Ramos (cell line): ENCODE measurements at regions not wholly inside any gene's neighbourhood (a gene's known extent, or its start where the extent isn't known, plus 50 kb on each side); places are given as distances from the start of the nearest gene placed in this dataset.
"Not testable (repeated sequence)": the region's sequence is repeated elsewhere in the genome, so short reads cannot be mapped to it uniquely, and the experiment has no call there.

ENCODE experiments used
- in situ Hi-C: fragments of 300-500 bp; cut with MboI; formaldehyde crosslinking; loops from one replicate; pipeline ENCODE4 v1.14.3; 2022; ENCODE audit warnings: low sequenced_read_pairs; ENCODE audit not compliant: unreplicated experiment

GRCh38 chr1:157347506-157347905, 204.8 kb downstream of the FCRL5 start:
- in situ Hi-C loops, result no loop called here

- in situ Hi-C loops, result not testable (repeated sequence)
Measured at GRCh38 chr1:157337785-157338184, 199.6 kb upstream of the ETV3 start.

GRCh38 chr1:157335056-157335455, 196.9 kb upstream of the ETV3 start:
- in situ Hi-C loops, result no loop called here

- in situ Hi-C loops, result no loop called here
Measured at GRCh38 chr1:157334041-157334440, 195.8 kb upstream of the ETV3 start.

DNA sequence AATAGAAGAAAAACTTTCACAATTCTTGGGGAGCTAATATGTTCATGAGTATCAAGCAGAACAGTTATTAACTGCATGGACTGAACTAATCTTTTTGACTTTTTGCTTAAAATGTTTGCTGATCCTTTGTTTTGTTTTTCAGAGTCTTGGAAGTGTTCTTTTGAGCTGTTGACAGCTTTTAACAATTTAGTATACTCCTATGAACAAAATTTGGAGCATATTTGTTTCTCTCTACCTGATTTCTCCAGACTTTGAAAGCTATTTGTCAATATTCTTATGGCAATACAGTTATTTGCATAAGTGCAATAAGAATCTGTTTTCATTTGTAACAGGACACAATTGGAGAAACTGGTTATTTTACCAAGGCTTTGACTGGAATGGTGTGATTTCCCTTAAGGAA, 192.0 kb upstream of the ETV3 start:
- in situ Hi-C loops, result not testable (repeated sequence)

- in situ Hi-C loops, result not testable (repeated sequence)
Measured at GRCh38 chr1:157328120-157328519, 189.9 kb upstream of the ETV3 start.

DNA sequence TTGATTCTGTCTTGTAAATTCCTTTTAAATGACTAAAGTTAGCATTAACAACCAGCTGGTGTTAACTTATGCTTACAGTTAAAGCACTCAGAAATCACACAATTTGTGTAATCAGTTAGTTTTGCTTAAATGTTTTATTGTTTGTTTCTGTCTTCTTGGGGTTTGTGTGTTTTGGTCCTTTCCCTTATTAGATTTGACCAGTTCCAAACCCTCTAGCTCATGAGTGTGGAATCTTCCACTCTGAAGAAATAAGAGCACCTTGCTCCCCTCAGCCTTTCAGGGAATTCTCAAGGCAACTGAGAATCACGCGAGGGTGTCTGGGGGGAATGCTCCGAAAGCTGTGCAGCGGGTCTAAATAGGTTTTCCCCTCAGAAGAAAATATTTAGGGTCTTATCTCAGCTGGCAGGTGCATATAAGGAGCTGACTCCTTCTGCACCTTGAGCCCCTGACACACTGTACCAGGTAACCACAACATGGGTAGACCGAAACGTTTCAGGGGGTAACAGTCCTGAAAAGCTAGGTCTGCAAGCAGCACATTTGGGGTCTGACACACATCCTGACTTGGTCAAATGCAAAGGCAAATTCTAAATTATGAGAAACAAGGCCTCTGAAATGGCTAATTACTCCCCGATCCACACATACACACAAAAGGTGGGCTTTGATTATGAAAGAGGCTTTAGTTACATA, 188.1 kb upstream of the ETV3 start:
- in situ Hi-C loops, result no loop called here

GRCh38 chr1:157325220-157325619, 187.0 kb upstream of the ETV3 start:
- in situ Hi-C loops, result no loop called here

DNA sequence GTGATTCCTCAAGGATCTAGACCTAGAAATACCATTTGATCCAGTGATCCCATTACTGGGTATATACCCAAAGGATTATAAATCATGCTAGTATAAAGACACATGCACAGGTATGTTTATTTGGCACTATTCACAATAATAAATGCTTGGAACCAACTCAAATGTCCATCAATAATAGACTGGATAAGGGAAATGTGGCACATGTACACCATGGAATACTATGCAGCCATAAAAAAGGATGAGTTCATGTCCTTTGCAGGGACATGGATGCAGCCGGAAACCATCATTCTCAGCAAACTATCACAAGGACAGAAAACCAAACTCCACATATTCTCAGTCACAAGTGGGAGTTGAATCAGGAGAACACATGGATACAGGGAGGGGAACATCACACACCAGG, 183.8 kb upstream of the ETV3 start:
- in situ Hi-C loops, result not testable (repeated sequence)

GRCh38 chr1:157319567-157319966, 181.4 kb upstream of the ETV3 start:
- in situ Hi-C loops, result no loop called here

DNA sequence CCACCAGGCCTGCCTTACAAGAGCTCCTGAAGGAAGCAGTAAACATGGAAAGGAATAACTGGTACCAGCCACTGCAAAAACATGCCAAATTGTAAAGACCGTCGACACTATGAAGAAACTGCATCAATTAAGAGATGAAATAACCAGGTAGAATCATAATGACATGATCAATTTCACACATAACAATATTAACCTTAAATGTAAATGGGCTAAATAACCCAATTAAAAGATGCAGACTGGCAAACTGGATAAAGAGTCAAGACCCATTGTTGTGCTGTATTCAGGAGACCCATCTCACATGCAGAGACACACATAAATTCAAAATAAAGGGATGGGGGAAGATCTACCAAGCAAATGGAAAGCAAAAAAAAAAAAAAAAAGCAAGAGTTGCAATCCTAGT, 179.0 kb upstream of the ETV3 start:
- in situ Hi-C loops, result not testable (repeated sequence)

GRCh38 chr1:157315544-157315943, 177.3 kb upstream of the ETV3 start:
- in situ Hi-C loops, result no loop called here

GRCh38 chr1:157314408-157314807, 176.2 kb upstream of the ETV3 start:
- in situ Hi-C loops, result no loop called here

- in situ Hi-C loops, result no loop called here
Measured at GRCh38 chr1:157313240-157313807, 175.1 kb upstream of the ETV3 start.

- in situ Hi-C loops, result no loop called here
Measured at GRCh38 chr1:157312082-157312812, 174.1 kb upstream of the ETV3 start.

DNA sequence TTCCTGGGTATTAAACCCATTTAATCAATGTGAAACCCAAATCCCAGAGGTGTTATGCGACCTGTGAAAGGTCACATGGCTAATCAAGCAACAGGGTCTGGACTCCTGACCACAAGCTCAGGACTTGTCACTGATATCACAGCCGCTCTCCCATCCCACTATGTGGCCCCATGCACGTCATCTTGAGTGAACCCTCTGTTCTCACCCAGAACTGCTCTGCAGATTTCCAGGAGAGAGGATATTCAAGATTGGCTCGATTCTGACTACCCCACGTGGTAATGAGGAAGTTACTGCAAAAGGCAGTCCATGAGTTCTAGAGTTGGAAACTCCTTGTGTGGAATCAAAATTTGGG, 173.5 kb upstream of the ETV3 start:
- in situ Hi-C loops, result no loop called here

GRCh38 chr1:157310805-157311729, 172.9 kb upstream of the ETV3 start:
- in situ Hi-C loops, result not testable (repeated sequence)

GRCh38 chr1:157310401-157310800, 172.2 kb upstream of the ETV3 start:
- in situ Hi-C loops, result no loop called here

- in situ Hi-C loops, result no loop called here
Measured at GRCh38 chr1:157307491-157307890, 169.3 kb upstream of the ETV3 start.

DNA sequence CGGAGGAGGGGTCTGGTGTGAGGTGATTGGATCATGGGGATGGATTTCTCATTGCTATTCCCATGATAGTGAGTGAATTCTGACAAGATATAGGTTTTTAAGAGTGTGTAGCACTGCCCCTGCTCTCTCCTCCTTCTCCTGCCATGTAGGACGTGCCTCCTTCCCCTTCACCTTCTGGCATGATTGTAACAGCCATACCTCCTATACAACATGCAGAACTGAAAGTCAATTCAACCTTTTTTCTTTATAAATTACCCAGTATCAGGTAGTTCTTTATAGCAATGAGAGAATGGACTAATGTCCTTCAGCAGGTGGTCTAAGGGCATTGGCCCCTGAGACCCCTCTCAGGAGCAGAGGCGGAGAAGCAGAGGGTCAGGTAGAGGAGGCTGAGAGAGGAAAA, 168.7 kb upstream of the ETV3 start:
- in situ Hi-C loops, result no loop called here

- in situ Hi-C loops, result no loop called here
Measured at GRCh38 chr1:157304271-157304670, 166.1 kb upstream of the ETV3 start.
